Tongue (tissue), 1 donor: ENCODE measurements at regions not wholly inside any gene's neighbourhood (a gene's known extent, or its start where the extent isn't known, plus 50 kb on each side); places are given as distances from the start of the nearest gene placed in this dataset.
A peak's percentile ranks its signal among the peaks of the same experiment; 100 is the strongest.

ENCODE experiments used
- DNase-seq: peaks from one replicate; pipeline ENCODE4 v3.0.0-alpha.2; 2015

GRCh38 chr7:35448486-35448885 lies 194.6 kb upstream of the TBX20 start:
- no peak for DNase-seq

- no peak for DNase-seq
Observed at GRCh38 chr7:35446091-35446490, 192.2 kb upstream of the TBX20 start.

GRCh38 chr7:35437619-35438275 lies 183.8 kb upstream of the TBX20 start:
- DNase-seq: no peak

GRCh38 chr7:35436452-35436851 lies 182.6 kb upstream of the TBX20 start:
- no peak for DNase-seq

- DNase-seq: no peak
Observed at GRCh38 chr7:35430547-35431153, 176.8 kb upstream of the TBX20 start.

- DNase-seq: peak; percentile 45
Observed at GRCh38 chr7:35424869-35425495, 171.1 kb upstream of the TBX20 start.

- DNase-seq: no peak
Observed at GRCh38 chr7:35424440-35424839, 170.5 kb upstream of the TBX20 start.

- DNase-seq: no peak
Observed at GRCh38 chr7:35422715-35423114, 168.8 kb upstream of the TBX20 start.

- no peak for DNase-seq
Observed at GRCh38 chr7:35420656-35421055, 166.8 kb upstream of the TBX20 start.

- DNase-seq: no peak
Observed at GRCh38 chr7:35419391-35419755, 165.5 kb upstream of the TBX20 start.

GRCh38 chr7:35418716-35419390 lies 165.0 kb upstream of the TBX20 start:
- no peak for DNase-seq

- DNase-seq: no peak
Observed at GRCh38 chr7:35416568-35416967, 162.7 kb upstream of the TBX20 start.

GRCh38 chr7:35415411-35415822 lies 161.5 kb upstream of the TBX20 start:
- no peak for DNase-seq

GRCh38 chr7:35411331-35411730 lies 157.4 kb upstream of the TBX20 start:
- DNase-seq: no peak

- DNase-seq: no peak
Observed at GRCh38 chr7:35405461-35405860, 151.6 kb upstream of the TBX20 start.

- DNase-seq: no peak
Observed at GRCh38 chr7:35401217-35401879, 147.4 kb upstream of the TBX20 start.

- no peak for DNase-seq
Observed at GRCh38 chr7:35399840-35400239, 145.9 kb upstream of the TBX20 start.

- DNase-seq: no peak
Observed at GRCh38 chr7:35399216-35399615, 145.3 kb upstream of the TBX20 start.

GRCh38 chr7:35398518-35398917 lies 144.6 kb upstream of the TBX20 start:
- DNase-seq: no peak

- DNase-seq: no peak
Observed at GRCh38 chr7:35390146-35390545, 136.2 kb upstream of the TBX20 start.

GRCh38 chr7:35389636-35390035 lies 135.7 kb upstream of the TBX20 start:
- no peak for DNase-seq

- no peak for DNase-seq
Observed at GRCh38 chr7:35386816-35387706, 133.2 kb upstream of the TBX20 start.
